Breast epithelium (tissue), 4 donors: ENCODE measurements at regions not wholly inside any gene's neighbourhood (a gene's known extent, or its start where the extent isn't known, plus 50 kb on each side); places are given as distances from the start of the nearest gene placed in this dataset.

Experiments used
- DNase-seq, 2 donors: peaks; one replicate each; pipeline ENCODE4 v3.0.0-alpha.2; 2019; ENCODE audit warnings: low spot score in 2 of 2
- H3K27ac ChIP-seq, 2 donors: fragments of 200-600 bp; sonication (generic) in 1 of 2; one replicate each; pipeline ENCODE4 v1.5.1; 2016 to 2019; ENCODE audit warnings: mild to moderate bottlenecking in 1 of 2
- H3K27me3 ChIP-seq, 2 donors: fragments of 200-600 bp; sonication (generic) in 1 of 2; one replicate each; pipeline versions ENCODE4 v1.5.1 to v1.6.0; 2017 to 2019; ENCODE audit warnings: control low read depth in 1 of 2, mild to moderate bottlenecking in 1 of 2
- H3K36me3 ChIP-seq: fragments of 200-600 bp; one replicate; pipeline ENCODE4 v1.5.1; 2019
- H3K4me1 ChIP-seq, 2 donors: fragments of 200-600 bp; sonication (generic); one replicate each; pipeline ENCODE4 v1.5.1; 2016 to 2019; ENCODE audit warnings: control low read depth in 1 of 2
- H3K4me3 ChIP-seq, 3 donors: fragments of 200-600 bp; sonication (generic); 1 replicate in 2 of 3; 2 replicates in 1 of 3; pipeline ENCODE4 v1.5.1; 2016 to 2019; ENCODE audit warnings: mild to moderate bottlenecking in 3 of 3, moderate library complexity in 2 of 3
- H3K9me3 ChIP-seq, 2 donors: fragments of 200-600 bp; sonication (generic) in 1 of 2; one replicate each; pipeline ENCODE4 v1.5.1; 2016 to 2019; ENCODE audit warnings: control low read depth in 1 of 2
- CTCF ChIP-seq, 3 donors: fragments of 450-650 bp; IDR thresholded peaks; one replicate each; pipeline ENCODE4 v1.5.1; 2016 to 2017; ENCODE audit warnings: antibody characterized with exemption in 3 of 3, mild to moderate bottlenecking in 3 of 3, moderate library complexity in 3 of 3
- POLR2A ChIP-seq: fragments of 450-650 bp; IDR thresholded peaks from one replicate; pipeline ENCODE4 v1.6.1; 2016; ENCODE audit warnings: antibody characterized with exemption, mild to moderate bottlenecking, moderate library complexity
- POLR2AphosphoS5 ChIP-seq, 3 donors: sonication (generic); formaldehyde crosslinking; IDR thresholded peaks; one replicate each; pipeline ENCODE4 v1.6.1; 2017; ENCODE audit warnings: antibody characterized with exemption in 3 of 3
- intact Hi-C: fragments of 100-400 bp; cut with DNase I; formaldehyde crosslinking; loops from one replicate; pipeline ENCODE4 v1.15.1; 2023; ENCODE audit warnings: low total_unique reads

GRCh38 chr9:11233696-11234095 lies 620.9 kb upstream of the PTPRD start:
- no peaks in the 10 kb centered on the region for H3K9me3 ChIP-seq

GRCh38 chr9:11235061-11235460 lies 622.3 kb upstream of the PTPRD start:
- intact Hi-C loops, result loop anchor here (10.0 kb wide), 1 partner anchor 800 kb away; no protein-coding TSS in a partner anchor
- H3K27me3 ChIP-seq, result no peaks in the 10 kb centered on the region
- H3K36me3 ChIP-seq, result no peaks in the 10 kb centered on the region
- no peak overlapping the region for H3K4me3 ChIP-seq
- H3K4me1 ChIP-seq, result no peaks in the 10 kb centered on the region
- H3K9me3 ChIP-seq, result no peaks in the 10 kb centered on the region
- DNase-seq, result no peak
- no peak for TF ChIP-seq POLR2AphosphoS5 (IDR thresholded peaks at IDR 0.05)
- TF ChIP-seq POLR2A, result no peak
- no peak for TF ChIP-seq CTCF (IDR thresholded peaks at IDR 0.05)
- H3K27ac ChIP-seq, result no peak overlapping the region

More at GRCh38 chr9:11233696-11234095, 620.9 kb upstream of the PTPRD start:
- intact Hi-C loops, result loop anchor here (10.0 kb wide), 1 partner anchor 799 kb away; no protein-coding TSS in a partner anchor
- Histone ChIP-seq H3K4me3 (no peak overlapping the region), H3K27ac (no peak overlapping the region), H3K4me1 (no peaks in the 10 kb centered on the region), H3K27me3 (no peaks in the 10 kb centered on the region), H3K36me3 (no peaks in the 10 kb centered on the region)
- no peak for DNase-seq
- no peak for TF ChIP-seq POLR2A

GRCh38 chr9:11241779-11242178 lies 629.0 kb upstream of the PTPRD start:
- no peak for DNase-seq
- Histone ChIP-seq H3K36me3 (no peaks in the 10 kb centered on the region), H3K27ac (no peak overlapping the region), H3K9me3 (peaks cover 0 to 10% of the 10 kb centered on the region in 2 donors), H3K4me3 (no peak overlapping the region), H3K27me3 (no peaks in the 10 kb centered on the region), H3K4me1 (no peaks in the 10 kb centered on the region)
- no peak for TF ChIP-seq POLR2A
- TF ChIP-seq CTCF (IDR thresholded peaks at IDR 0.05), result no peak
- TF ChIP-seq POLR2AphosphoS5 (IDR thresholded peaks at IDR 0.05), result no peak
- intact Hi-C loops, result no loop called here

GRCh38 chr9:11257992-11258391 lies 645.2 kb upstream of the PTPRD start:
- Histone ChIP-seq H3K9me3 (peaks cover 0 to 8% of the 10 kb centered on the region in 2 donors), H3K4me3 (no peak overlapping the region), H3K27ac (no peak overlapping the region), H3K27me3 (no peaks in the 10 kb centered on the region), H3K4me1 (no peaks in the 10 kb centered on the region), H3K36me3 (no peaks in the 10 kb centered on the region)
- TF ChIP-seq CTCF (IDR thresholded peaks at IDR 0.05) (no peak), POLR2AphosphoS5 (IDR thresholded peaks at IDR 0.05) (no peak), POLR2A (no peak)
- intact Hi-C loops, result no loop called here
- DNase-seq, result no peak

- Histone ChIP-seq H3K27me3 (no peaks in the 10 kb centered on the region), H3K4me3 (no peak overlapping the region), H3K27ac (no peak overlapping the region), H3K9me3 (peaks cover 21 to 30% of the 10 kb centered on the region in 2 donors), H3K36me3 (no peaks in the 10 kb centered on the region), H3K4me1 (no peaks in the 10 kb centered on the region)
- DNase-seq, result no peak
- TF ChIP-seq CTCF (IDR thresholded peaks at IDR 0.05) (no peak), POLR2AphosphoS5 (IDR thresholded peaks at IDR 0.05) (no peak), POLR2A (no peak)
- intact Hi-C loops, result no loop called here
These were observed 656.2 kb upstream of the PTPRD start for GRCh38 chr9:11269036-11269435.

- H3K9me3 ChIP-seq, result peaks cover 0 to 1% of the 10 kb centered on the region in 2 donors
- no peak for DNase-seq
- no peaks in the 10 kb centered on the region for H3K27me3 ChIP-seq
- TF ChIP-seq POLR2A (no peak), CTCF (IDR thresholded peaks at IDR 0.05) (no peak), POLR2AphosphoS5 (IDR thresholded peaks at IDR 0.05) (no peak)
- no peak overlapping the region for H3K4me3 ChIP-seq
- H3K27ac ChIP-seq, result no peak overlapping the region
- intact Hi-C loops, result no loop called here
- no peaks in the 10 kb centered on the region for H3K36me3 ChIP-seq
- no peaks in the 10 kb centered on the region for H3K4me1 ChIP-seq
These were observed 662.4 kb upstream of the PTPRD start for GRCh38 chr9:11275158-11275695.
